GM23338 (cell line): ENCODE measurements at regions not wholly inside any gene's neighbourhood (a gene's known extent, or its start where the extent isn't known, plus 50 kb on each side); places are given as distances from the start of the nearest gene placed in this dataset.
A peak's percentile ranks its signal among the peaks of the same experiment; 100 is the strongest.

Experiments used
- ATAC-seq: fragments of 200-7000 bp; cut with Tn5 transposase; 3 replicates; pipeline ENCODE4 v1.9.1; 2020
- DNase-seq: peaks from one replicate; pipeline ENCODE4 v3.0.0-alpha.2; 2015; ENCODE audit warnings: low spot score
- H2AFZ ChIP-seq: fragments of 200-600 bp; sonication (generic); 2 replicates; pipeline ENCODE4 v1.8.0; 2016; ENCODE audit warnings: antibody characterized with exemption, mild to moderate bottlenecking, moderate library complexity
- H3F3A ChIP-seq: fragments of 200-600 bp; sonication (generic); replicated peaks from 2 replicates; pipeline ENCODE4 v1.8.0; 2017; ENCODE audit warnings: antibody characterized with exemption, mixed run types, low read depth
- H3K27ac ChIP-seq: fragments of 200-600 bp; sonication (generic); 2 replicates; pipeline ENCODE4 v1.6.1; 2016; ENCODE audit warnings: low read depth
- H3K27me3 ChIP-seq: fragments of 200-600 bp; sonication (generic); 2 replicates; pipeline ENCODE4 v1.8.0; 2016; ENCODE audit warnings: mild to moderate bottlenecking, mixed run types, moderate library complexity; ENCODE audit not compliant: insufficient read depth
- H3K36me3 ChIP-seq: fragments of 200-600 bp; sonication (generic); 2 replicates; pipeline ENCODE4 v1.8.0; 2016; ENCODE audit warnings: mild to moderate bottlenecking; ENCODE audit not compliant: insufficient read depth
- H3K4me1 ChIP-seq: fragments of 200-600 bp; sonication (generic); 2 replicates; pipeline ENCODE4 v1.8.0; 2016; ENCODE audit warnings: mild to moderate bottlenecking, moderate library complexity; ENCODE audit not compliant: insufficient read depth
- H3K4me2 ChIP-seq: fragments of 200-600 bp; sonication (generic); 2 replicates; pipeline ENCODE4 v1.7.1; 2017; ENCODE audit warnings: mixed run types
- H3K4me3 ChIP-seq: fragments of 200-600 bp; sonication (generic); 2 replicates; pipeline ENCODE4 v1.6.1; 2016; ENCODE audit warnings: mixed run types
- H3K79me2 ChIP-seq: fragments of 200-600 bp; sonication (generic); replicated peaks from 2 replicates; pipeline ENCODE4 v1.8.0; 2017; ENCODE audit warnings: mild to moderate bottlenecking; ENCODE audit not compliant: insufficient read depth
- H3K9me2 ChIP-seq: fragments of 200-600 bp; sonication (generic); 2 replicates; pipeline ENCODE4 v1.8.0; 2017; ENCODE audit not compliant: insufficient read depth
- H4K20me1 ChIP-seq: fragments of 200-600 bp; sonication (generic); replicated peaks from 2 replicates; pipeline ENCODE4 v1.8.0; 2017; ENCODE audit warnings: mild to moderate bottlenecking; ENCODE audit not compliant: insufficient read depth
- H3K27ac Mint-ChIP-seq: 2 replicates; pipeline ENCODE4 v1.8.0; 2020; ENCODE audit warnings: inconsistent platforms, mild to moderate bottlenecking, moderate library complexity, mixed read lengths
- H3K27me3 Mint-ChIP-seq: 3 replicates; pipeline ENCODE4 v1.8.0; 2022; ENCODE audit warnings: low read depth, mild to moderate bottlenecking, moderate library complexity, mixed read lengths, inconsistent platforms; ENCODE audit not compliant: insufficient read depth, poor library complexity
- H3K36me3 Mint-ChIP-seq: 3 replicates; pipeline ENCODE4 v1.8.0; 2021; ENCODE audit warnings: low read depth, mild to moderate bottlenecking, inconsistent platforms, moderate library complexity, mixed read lengths
- H3K4me1 Mint-ChIP-seq: 3 replicates; pipeline ENCODE4 v1.8.0; 2020; ENCODE audit warnings: mild to moderate bottlenecking, inconsistent platforms, mixed read lengths
- H3K4me3 Mint-ChIP-seq: 3 replicates; pipeline ENCODE4 v1.8.0; 2021; ENCODE audit warnings: moderate library complexity, mild to moderate bottlenecking, inconsistent platforms, mixed read lengths
- H3K9me3 Mint-ChIP-seq: 3 replicates; pipeline ENCODE4 v1.8.0; 2020; ENCODE audit warnings: moderate library complexity, mild to moderate bottlenecking, inconsistent platforms, mixed read lengths
- CREB1 ChIP-seq: fragments of 250-450 bp; sonication (Bioruptor Pico); IDR thresholded peaks from 2 replicates; pipeline ENCODE4 v1.5.0; 2020; ENCODE audit warnings: low read depth, mild to moderate bottlenecking, moderate library complexity
- CTCF ChIP-seq, 2 experiments: fragments of 200-600 bp in 1 of 2; sonication (generic) in 1 of 2; conservative IDR thresholded peaks; 2 replicates each; pipeline versions ENCODE4 v1.5.1 to v1.6.1; 2016 to 2017; ENCODE audit warnings: antibody characterized with exemption in 2 of 2, low read depth in 2 of 2, mild to moderate bottlenecking in 2 of 2, moderate library complexity in 1 of 2
- ETS1 ChIP-seq: IDR thresholded peaks from 2 replicates; pipeline ENCODE4 v1.6.1; 2016; ENCODE audit warnings: antibody characterized with exemption
- EZH2 ChIP-seq: fragments of 200-600 bp; sonication (generic); IDR thresholded peaks from one replicate; pipeline ENCODE4 v1.8.0; 2017; ENCODE audit warnings: antibody characterized with exemption, mild to moderate bottlenecking, low read depth; ENCODE audit not compliant: unreplicated experiment
- EZH2phosphoT487 ChIP-seq: fragments of 200-600 bp; sonication (generic); IDR thresholded peaks from one replicate; pipeline ENCODE4 v1.8.1; 2018; ENCODE audit warnings: antibody characterized with exemption; ENCODE audit not compliant: unreplicated experiment
- JUNB ChIP-seq: IDR thresholded peaks from one replicate; pipeline ENCODE4 v1.6.1; 2016; ENCODE audit warnings: antibody characterized with exemption; ENCODE audit not compliant: unreplicated experiment
- NANOG ChIP-seq: IDR thresholded peaks from 2 replicates; pipeline ENCODE4 v1.6.1; 2016; ENCODE audit warnings: antibody characterized with exemption, borderline replicate concordance
- POLR2AphosphoS5 ChIP-seq: IDR thresholded peaks from 2 replicates; pipeline ENCODE4 v1.6.1; 2016; ENCODE audit warnings: antibody characterized with exemption, low read depth
- REST ChIP-seq: IDR thresholded peaks from one replicate; pipeline ENCODE4 v1.6.1; 2018; ENCODE audit warnings: antibody characterized with exemption; ENCODE audit not compliant: unreplicated experiment
- STAT1 ChIP-seq: IDR thresholded peaks from one replicate; pipeline ENCODE4 v1.6.1; 2016; ENCODE audit warnings: antibody characterized with exemption; ENCODE audit not compliant: unreplicated experiment
- ZNF114 ChIP-seq: fragments of 250-450 bp; sonication (Bioruptor Pico); IDR thresholded peaks from 2 replicates; pipeline ENCODE4 v1.5.0; 2020; ENCODE audit warnings: mild to moderate bottlenecking, moderate library complexity
- ZNF331 ChIP-seq: fragments of 250-450 bp; sonication (Bioruptor Pico); IDR thresholded peaks from 2 replicates; pipeline ENCODE4 v1.5.0; 2020; ENCODE audit warnings: low read depth, mild to moderate bottlenecking, moderate library complexity
- ZNF462 ChIP-seq: fragments of 250-450 bp; sonication (Bioruptor Pico); IDR thresholded peaks from 2 replicates; pipeline ENCODE4 v1.5.0; 2020; ENCODE audit warnings: mild to moderate bottlenecking, moderate library complexity

GRCh38 chr1:36612121-36612520, 129.4 kb upstream of the CSF3R start:
- ATAC-seq (no peak), DNase-seq (no peak)
- H2AFZ ChIP-seq = peak overlapping the region; percentile 56; the same call in 1 of the 2 replicates
- Mint-ChIP-seq H3K27ac (no peak overlapping the region), H3K27me3 (no peaks in the 10 kb centered on the region), H3K36me3 (no peaks in the 10 kb centered on the region), H3K9me3 (no peaks in the 10 kb centered on the region), H3K4me1 (no peaks in the 10 kb centered on the region), H3K4me3 (no peak overlapping the region)
- H3K27me3 ChIP-seq = no peaks in the 10 kb centered on the region
- no peaks in the 10 kb centered on the region for H3K79me2 ChIP-seq
- H3K9me2 ChIP-seq = no peaks in the 10 kb centered on the region
- no peaks in the 10 kb centered on the region for H3K36me3 ChIP-seq
- H3K4me1 ChIP-seq = no peaks in the 10 kb centered on the region
- H4K20me1 ChIP-seq = no peaks in the 10 kb centered on the region
- TF ChIP-seq NANOG = no peak
- TF ChIP-seq STAT1 = no peak
- no peak for TF ChIP-seq ETS1
- TF ChIP-seq REST = no peak
- no peak for TF ChIP-seq CTCF (conservative IDR thresholded peaks at IDR 0.05; ENCODE audit: low read depth in 2 of 2)
- TF ChIP-seq EZH2phosphoT487 = no peak
- TF ChIP-seq POLR2AphosphoS5 = no peak
- no peak for TF ChIP-seq EZH2
- TF ChIP-seq CREB1 (CRISPR knock-in tag) = no peak
- TF ChIP-seq ZNF114 (CRISPR knock-in tag) = no peak
- TF ChIP-seq JUNB = no peak
- no peak for TF ChIP-seq ZNF331 (CRISPR knock-in tag)
- TF ChIP-seq ZNF462 = no peak
- H3K4me3 ChIP-seq = no peak overlapping the region
- H3K4me2 ChIP-seq = no peak overlapping the region
- no peaks in the 10 kb centered on the region for H3F3A ChIP-seq
- H3K27ac ChIP-seq = no peak overlapping the region
